Liver (tissue), 3 donors: ENCODE measurements at regions not wholly inside any gene's neighbourhood (a gene's known extent, or its start where the extent isn't known, plus 50 kb on each side); places are given as distances from the start of the nearest gene placed in this dataset.

Source experiments
- CTCF ChIP-seq: fragments of 150-350 bp; IDR thresholded peaks from 2 replicates; pipeline ENCODE4 v1.5.1; 2017; ENCODE audit warnings: improper control_type of control experiment, low read depth, low read length; ENCODE audit not compliant: missing input control
- REST ChIP-seq: IDR thresholded peaks from 2 replicates; pipeline ENCODE4 v1.6.1; 2016; ENCODE audit warnings: antibody characterized with exemption, mild to moderate bottlenecking
- TAF1 ChIP-seq: conservative IDR thresholded peaks from 2 replicates; pipeline ENCODE4 v1.6.1; 2016; ENCODE audit warnings: antibody characterized with exemption, mild to moderate bottlenecking
- donor health status: healthy.
- donor health status: healthy.

- no peak for TF ChIP-seq CTCF
- no peak for TF ChIP-seq TAF1
- no peak for TF ChIP-seq REST
These were observed 250.5 kb upstream of the TLE3 start for GRCh38 chr15:70348226-70348543.
